ENCODE measurements at regions not wholly inside any gene's neighbourhood (a gene's known extent, or its start where the extent isn't known, plus 50 kb on each side); places are given as distances from the start of the nearest gene placed in this dataset.
A peak's percentile ranks its signal among the peaks of the same experiment; 100 is the strongest.
"Not testable (repeated sequence)": the region's sequence is repeated elsewhere in the genome, so short reads cannot be mapped to it uniquely, and the experiment has no call there.

DNA sequence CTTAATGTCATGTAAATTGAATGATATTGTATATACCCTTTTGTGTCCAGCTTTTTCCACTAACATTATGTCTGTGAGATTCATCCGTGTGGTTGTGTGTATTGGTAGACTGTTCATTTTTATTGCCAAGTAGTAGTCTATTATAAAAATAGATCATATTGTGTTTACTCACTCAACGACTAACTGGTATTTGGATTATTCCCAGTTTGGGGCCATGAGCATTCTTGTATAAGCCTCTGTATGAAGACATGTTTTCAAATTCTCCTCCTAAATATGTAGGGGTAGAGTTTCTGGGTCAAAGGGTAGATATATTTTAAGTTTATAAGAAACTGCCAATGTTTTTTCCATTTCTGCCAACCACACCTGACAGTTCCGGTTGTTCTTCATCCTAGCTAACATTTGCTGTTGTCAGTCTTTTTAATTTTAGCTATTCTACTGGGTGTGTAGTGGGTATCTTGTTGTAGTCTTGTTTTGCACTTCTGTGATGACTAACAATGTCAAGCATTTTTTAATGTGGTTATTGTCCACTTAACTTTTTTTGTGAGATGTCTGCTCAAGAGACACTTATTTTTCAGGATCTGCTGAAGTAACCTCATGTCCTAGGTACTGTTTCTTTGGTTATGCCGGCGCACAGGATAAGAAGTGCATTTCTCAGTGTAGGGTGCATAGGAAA, 93.2 kb downstream of the DACT1 start:
- no peak for DNase-seq (ENCODE audit: low read depth)

DNA sequence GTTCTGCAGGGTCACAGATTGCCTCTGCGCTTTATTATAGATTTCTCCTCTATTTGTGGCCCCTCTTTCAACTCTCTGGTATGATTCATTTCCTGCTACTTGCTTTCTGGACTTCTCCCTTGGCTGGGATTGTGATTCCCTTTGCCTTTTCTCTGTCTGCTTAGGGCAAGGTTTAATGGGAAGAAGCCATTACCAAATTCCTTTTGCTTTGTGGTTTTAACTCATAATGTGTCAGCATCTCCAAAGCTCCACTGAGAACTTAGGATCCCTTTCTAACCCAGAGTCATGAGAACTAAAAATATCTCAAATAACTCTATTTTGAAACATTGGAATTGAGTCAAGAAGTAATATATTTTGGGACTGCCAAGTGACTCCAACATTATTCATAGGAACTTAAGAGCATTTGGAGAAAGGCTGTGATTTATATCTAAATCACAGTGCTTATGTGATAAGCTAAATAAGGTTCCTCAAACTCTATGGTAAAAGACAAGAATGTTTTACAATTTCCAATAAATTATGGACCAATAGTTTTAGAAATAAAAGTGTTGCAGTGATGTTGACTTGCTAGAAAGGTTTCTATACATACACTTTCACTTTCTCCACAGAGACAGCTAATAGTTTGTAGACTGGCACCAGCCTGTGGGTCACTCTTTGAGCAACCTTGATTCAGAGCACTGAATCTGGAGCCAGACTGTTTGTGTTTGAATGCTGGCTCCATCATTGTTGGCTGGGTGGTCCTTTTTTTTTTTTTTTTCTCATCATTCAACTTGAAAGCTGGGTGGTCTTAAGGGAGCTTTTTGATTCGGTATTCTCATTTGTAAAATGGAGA, 93.9 kb downstream of the DACT1 start:
- DNase-seq (ENCODE audit: low read depth): no peak

DNA sequence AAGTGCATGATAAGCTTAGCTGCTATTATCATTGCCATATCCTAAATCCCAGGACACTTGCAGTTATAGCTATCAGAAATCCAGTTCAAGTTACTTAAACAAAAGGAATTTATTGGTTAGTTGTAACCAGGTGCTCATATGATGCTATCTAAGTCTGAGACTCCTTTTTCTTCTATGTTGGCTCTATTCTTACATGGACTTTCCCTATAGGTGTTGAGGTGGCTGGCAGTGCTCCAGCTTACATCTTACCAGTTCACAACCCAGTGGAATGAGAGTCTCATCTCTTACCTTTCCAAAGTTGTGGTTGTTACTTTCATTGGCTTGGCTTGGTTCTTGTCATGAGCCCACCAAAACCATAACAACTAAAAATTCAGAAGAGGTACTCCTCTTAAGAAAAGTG, 94.6 kb downstream of the DACT1 start:
- peak; percentile 13 for DNase-seq (ENCODE audit: low read depth)

DNA sequence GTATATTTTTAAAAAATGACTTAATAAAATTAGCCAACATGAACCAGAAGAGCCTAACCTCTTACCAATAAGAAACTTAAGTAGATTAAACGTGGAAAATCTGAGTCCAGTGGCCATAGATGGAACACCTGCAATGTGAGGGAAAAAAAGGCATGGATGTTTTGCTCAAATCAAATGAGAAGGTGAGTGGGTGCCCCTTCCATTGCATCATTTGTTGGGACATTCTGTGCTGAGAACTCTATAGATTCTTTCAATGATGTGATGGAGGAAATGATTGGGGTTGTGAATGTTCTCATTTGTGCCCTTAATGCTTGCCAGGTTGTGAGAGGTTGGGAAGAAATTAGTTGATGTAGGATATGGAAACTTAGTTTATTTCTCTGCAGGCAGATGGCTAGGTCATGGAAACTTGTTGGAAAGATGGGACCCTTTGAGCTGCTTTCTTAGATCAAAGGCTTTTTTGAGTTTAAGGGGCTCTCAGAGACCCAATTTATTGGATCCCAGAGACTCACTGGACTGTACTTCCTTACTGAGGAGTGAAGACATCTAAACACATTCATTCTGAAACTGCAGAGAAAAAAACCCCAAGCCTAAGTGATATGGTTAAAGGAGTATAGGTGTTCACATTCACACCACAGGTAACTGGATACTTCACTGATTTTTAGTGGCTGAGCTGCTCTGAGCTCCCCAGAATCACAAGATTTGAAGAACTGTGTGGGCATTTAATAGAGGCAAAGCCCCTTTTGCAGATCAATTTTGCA, 95.9 kb downstream of the DACT1 start:
- DNase-seq (ENCODE audit: low read depth): no peak

DNA sequence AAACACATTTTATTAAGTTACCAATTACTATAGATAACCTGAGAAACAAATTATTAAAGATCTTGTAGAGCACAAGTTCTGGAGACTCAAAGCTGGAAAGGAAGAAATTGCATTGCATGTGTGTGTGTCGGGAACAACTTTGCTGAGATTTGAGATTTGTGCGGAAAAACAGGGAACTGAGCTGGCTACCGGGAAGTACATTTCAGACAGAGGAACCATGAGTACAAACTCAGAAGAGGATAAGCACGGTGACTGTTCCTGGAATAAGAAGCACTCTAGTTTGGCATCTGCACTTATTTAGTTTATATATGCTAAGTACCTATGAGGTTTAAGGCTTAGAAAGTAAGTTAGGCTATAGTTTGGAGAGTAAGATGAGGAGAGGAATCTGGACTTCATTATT, 97.8 kb downstream of the DACT1 start:
- no peak for DNase-seq (ENCODE audit: low read depth)

DNA sequence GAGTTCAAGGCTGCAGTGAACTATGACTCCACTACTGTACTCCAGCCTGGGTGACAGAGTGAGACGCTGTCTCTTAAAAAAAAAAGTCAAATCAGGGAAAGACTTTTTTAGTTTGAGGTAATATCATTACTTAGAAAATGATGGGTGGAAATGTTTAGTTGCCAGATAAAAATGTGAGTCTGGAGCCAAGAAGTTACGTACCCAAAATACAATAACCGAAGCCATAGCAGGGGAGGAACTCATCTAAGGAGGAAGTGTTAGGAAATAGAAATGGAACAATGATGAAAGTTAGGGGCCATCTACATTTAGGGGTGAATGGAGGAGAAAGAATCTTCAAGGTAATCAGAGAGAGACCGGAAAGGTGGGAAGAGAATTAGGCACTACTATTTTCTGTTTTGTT, 98.8 kb downstream of the DACT1 start:
- no peak for DNase-seq (ENCODE audit: low read depth)

DNA sequence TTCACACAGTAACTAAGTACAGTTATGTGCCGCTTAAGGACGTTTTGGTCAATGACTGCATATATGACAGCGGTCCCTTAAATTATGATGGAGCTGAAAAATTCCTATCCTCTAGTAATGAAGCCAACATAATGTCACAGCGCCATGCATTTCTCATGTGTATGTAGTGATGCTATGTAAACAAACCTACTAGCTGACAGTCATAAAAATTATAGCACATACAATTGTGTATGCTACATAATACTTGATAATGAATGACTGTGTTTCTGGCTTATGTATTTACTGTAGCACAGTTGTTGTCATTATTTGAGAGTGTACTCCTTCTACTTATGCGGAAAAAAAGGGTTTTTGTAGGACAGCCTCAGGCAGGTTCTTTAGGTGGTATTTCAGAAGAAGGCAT, 99.7 kb downstream of the DACT1 start:
- no peak for DNase-seq (ENCODE audit: low read depth)

DNA sequence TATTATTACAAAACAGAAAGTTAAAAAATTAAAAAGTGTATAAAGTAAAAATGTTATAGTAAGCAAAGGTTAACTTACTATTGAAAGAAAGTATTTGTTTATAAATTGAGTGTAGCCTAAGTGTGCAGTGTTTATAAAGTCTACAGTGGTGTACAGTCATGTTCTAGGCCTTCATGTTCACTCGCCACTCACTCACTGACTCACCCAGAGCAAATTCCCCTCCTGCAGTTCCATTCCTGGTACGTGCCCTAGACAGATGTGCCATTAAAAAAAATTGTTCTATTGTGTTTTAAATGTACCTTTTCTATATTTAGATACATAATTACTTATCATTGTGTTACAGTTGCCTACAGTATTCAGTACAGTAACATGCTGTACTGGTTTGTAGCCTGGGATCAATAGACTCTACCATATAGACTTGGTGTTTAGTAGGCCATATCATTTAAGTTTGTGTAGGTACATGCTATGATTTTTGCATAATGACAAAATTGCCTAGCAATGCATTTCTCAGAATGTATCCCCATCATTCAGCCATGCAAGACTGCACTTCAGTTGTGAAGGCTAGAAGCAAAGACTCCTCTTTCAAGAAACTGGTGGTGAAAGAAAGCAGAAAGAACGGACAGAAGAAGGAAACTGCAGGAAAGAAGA, 100.6 kb downstream of the DACT1 start:
- DNase-seq (ENCODE audit: low read depth): no peak

DNA sequence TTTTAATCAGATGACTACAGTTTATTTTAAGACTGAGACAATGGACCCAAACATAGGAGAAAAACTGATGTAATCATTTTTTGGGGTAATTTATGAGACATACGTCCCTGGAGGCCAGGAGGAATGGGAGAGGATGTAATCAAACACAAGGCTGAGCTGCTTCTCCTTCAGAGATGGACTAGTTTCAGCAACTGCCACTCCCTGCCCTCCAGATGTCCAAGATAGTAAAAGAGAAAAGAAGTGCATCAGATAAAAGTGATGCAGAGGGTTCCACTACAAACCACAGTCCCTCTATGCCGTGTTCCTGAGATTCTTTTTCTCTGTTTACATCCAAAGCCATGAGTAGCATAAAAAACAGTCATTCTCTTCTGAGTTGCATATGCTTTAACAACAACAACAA, 101.1 kb downstream of the DACT1 start:
- no peak for DNase-seq (ENCODE audit: low read depth)

DNA sequence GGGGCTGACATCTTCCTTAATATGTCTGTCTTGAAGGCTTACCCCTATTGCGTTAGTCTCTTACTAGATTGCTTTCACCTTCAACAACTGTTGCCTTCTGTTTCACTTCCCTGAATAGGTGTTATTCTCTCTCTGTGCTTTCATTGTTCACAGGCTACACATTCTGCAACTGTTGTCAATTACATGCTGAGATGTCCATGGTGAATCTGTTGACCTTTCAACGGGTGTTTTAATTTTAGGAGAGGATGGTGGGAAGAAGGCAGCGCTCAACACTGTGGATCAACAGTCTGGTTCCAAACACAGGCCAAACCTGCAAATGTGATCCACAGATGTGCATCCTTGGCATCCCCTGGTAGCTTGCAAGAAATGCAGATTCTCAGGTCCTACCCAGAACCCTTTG, 101.9 kb downstream of the DACT1 start:
- DNase-seq (ENCODE audit: low read depth): no peak

DNA sequence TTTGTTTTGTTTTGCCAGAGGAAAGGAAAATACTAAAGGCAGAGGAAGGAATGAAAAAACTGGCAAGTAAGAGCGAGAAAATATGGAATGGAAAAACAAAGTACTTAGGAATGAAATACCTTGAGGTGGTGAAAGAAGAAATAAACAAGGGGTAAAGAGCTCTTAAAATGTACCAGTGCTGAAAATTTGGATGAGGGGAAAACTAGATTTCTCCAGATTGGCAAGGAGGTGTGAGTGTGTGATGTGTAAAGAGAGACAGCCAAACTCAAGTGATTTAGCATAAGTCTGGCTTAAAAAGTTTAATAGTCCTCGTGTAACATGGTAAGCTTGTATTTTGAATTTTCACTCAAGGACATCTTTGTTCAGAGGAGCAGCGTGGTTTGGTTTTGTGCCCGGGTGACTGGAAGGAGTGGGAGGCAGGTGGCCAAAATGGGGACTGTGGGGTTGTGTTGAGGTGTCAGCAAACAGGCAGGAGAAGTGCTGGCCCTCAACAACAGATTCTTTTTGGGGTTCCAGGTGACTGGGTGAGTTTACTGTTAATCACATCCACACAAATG, 102.7 kb downstream of the DACT1 start:
- no peak for DNase-seq (ENCODE audit: low read depth)

DNA sequence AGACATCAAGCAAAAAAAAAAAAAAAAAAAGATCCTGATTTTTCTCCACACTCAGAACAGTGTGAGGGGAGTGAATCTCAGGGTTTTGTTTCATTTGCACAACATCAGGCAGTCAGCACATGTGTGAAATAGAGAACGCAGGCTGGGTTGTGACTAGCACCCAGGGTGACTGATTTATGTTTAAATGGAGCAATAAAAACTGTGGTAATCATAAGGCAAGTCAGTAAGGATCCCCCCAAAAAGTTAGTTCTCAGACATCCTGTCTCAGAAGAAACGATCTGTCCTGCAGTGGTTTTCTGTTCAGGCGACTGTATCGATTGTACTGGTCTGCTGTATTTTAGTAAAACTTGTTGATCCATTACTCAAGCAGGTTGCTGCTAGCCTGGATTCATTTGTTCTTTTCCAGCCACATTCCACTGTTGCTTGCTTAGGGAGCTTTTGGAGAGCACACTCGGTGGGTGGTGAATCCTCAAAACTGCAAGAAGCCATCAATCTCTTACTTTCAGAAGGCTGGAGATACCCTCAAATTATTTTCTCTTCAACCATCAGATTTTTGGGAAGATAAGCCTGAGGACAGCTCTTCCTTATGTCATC, 107.1 kb downstream of the DACT1 start:
- DNase-seq (ENCODE audit: low read depth): no peak

DNA sequence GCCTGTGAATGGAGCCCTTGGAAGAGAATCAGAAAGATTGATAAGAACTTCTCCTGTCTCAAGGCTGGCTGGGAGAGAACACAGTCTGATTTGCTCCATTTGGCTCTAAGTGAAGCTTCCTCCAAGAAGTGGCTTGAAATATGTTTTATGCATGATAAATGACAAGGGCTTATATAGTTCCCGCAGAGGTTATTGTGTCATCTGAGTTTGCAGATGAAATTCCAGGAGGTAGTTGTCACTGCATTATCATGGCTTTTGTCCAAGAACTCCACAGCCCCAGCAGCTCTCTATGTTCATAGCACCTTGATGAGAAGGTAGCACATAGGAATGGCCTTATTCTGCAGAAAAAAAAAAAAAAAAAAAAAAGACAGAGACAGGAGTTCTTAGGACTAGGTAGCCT, 108.5 kb downstream of the DACT1 start:
- DNase-seq (ENCODE audit: low read depth): no peak

DNA sequence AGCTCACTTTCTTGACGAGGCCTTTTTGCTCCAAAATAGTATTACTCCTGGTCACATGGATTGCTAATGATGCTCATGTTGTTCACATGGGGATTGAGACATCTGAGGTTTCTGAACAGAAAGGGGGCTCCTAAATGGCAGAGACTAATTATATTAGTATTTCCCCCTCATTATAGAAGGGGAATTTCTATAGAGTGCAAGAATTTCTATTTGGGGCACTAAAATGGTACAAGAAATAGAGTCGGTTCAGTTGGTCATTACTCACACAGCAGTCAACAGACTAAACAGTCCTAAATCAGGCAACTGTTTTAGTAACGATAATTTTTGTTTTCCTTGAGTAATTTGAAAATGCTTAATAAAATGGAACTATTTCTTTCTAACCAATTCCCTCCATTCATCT, 108.9 kb downstream of the DACT1 start:
- no peak for DNase-seq (ENCODE audit: low read depth)

DNA sequence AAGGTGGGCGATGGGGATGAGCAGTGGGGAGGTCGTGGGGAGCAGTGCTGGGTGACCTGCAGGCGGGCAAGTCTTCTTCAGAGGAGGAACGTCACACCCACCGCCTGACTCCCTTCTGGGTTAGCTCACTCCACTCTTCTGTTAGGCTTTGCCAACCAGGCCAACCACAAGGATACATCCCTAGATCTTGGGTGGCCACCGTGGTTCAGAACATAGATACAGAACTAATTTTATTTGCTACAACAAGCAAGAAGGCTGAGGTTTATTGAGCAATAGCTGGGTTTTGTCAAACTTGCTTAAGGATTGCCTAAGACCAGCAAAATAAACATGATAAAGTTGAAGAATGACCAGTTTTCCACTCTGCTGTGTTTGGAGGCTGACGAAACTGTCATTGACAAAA, 109.4 kb downstream of the DACT1 start:
- DNase-seq (ENCODE audit: low read depth): no peak

DNA sequence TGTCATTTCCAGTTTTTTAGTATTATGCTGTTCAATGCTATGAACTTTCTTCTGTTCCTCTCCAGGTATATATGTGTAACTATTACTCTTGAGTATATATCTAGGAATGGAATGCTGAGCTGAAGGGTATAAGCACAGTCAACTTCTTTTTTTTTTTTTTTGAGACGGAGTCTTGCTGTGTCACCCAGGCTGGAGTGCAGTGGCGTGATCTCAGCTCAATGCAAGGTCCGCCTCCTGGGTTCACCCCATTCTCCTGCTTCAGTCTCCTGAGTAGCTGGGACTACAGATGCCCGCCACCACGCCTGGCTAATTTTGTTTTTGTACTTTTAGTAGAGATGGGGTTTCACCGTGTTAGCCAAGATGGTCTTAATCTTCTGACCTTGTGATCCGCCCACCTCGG, 110.5 kb downstream of the DACT1 start:
- DNase-seq (ENCODE audit: low read depth): not testable (repeated sequence)

DNA sequence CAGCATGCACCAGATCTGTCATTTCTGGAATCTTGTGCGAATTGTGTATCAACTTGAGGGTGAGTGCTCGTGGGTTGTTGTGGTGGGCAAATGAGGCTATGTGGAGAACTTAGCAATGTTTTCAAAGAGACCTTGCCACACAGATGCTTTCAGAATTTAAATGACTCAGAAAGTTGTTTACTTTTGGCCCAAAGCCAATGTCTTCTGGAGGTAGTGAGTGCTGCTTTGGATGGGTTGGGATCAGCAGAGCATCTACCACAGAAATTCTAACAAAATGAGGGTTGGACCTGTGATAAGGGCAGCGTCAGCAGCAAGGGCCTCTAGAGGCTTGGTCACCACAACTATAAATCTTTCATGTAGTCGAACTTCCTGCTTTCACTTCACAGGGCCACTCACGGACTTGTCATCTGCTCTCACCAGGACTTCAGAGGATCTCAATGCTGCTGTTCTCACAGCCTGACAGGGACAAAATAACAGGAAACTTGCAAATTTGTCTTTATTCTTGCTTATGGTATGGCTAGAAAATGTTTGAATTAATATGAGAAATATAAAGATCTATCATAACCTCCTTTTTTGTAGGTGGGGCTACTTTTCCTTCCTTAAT, 111.4 kb downstream of the DACT1 start:
- DNase-seq (ENCODE audit: low read depth): peak; percentile 7

DNA sequence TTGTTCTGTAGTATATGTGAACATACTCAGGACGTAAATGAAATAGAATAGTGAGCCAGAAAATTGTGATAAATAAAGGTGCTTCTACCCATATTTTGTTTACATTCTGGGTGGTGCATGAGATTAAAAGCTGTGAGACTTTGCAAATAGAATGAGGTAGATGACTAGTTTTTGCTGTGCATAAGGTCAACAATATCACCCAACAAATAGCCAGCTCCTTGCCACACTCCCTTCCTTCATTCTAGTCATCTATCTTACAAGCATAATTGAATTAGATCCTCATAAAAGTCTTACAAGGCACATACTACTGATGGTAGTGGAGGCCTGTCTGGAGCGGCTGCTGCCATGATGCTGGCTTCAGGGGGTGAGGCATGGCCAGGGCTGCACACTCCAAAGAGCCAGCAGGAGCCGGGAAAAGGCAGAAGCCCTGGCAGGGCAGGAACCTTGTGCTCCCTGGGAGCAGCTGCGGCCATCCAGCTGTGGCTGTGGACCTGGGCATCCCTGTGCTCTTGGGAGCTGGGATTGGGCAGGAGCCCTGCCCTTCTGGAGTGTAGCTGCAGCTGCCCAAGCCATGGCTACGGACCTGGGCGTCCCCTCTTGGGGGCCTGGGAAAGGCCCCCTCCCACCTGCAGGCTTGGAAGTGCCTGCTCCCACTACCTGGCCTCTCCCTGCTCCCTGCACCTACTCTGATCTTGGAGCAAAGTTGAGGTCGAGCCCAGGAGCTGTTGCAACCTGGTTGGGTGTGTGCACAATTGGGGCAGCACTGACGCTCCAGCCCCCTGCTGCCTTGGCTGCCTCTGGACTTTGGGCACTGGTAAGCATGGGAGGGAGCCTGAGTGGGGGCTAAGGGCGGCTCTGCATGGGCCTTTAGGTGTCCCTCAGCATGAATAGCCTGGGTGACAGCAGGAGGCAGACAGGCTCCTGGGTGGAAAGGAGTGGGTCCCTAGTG, 112.8 kb downstream of the DACT1 start:
- DNase-seq (ENCODE audit: low read depth): no peak

DNA sequence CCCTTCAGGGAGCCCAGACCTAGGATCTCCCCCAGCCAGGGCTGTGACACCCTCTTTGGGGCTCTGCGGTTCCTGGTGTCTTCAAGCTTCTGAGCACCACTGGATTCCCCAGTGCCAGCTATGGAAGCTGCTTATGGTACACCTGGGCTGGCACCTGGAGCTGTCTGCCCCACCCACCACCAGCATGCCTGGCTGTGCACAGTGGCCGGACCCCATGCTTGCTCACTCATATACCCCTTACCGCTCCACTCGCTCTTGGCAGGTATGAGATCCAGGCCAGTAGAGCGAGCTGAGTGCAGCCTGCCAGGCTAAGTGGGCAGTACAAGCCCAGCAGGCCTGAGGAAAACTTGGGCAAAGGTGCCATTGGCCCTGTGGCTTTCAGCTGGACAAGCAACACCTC, 114.0 kb downstream of the DACT1 start:
- DNase-seq (ENCODE audit: low read depth): no peak

DNA sequence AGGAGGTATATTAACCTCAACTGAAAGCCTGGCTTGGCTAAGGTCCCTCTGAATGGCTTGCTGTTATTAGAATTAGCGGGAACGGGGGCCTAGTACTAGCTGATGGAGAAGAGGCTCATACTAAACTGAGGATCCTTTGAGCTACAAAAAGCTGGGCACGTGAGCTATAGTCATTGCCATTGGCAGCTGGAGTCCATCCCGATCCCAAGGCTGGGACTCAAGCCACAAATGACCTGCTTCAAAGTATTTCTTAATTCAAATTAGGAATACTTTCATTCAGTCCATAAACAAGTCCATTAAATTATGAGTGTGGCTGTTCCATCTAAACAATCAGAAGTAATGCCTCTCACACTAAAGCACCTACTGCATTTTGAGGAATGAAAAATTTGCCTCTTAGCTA, 114.5 kb downstream of the DACT1 start:
- DNase-seq (ENCODE audit: low read depth): no peak

Data from activated T-cell treated with anti-CD3 and anti-CD28 coated beads for 48 hours (primary cell).